DMS53 (cell line): ENCODE measurements at regions not wholly inside any gene's neighbourhood (a gene's known extent, or its start where the extent isn't known, plus 50 kb on each side); places are given as distances from the start of the nearest gene placed in this dataset.
A peak's percentile ranks its signal among the peaks of the same experiment; 100 is the strongest.

Experiments used
- DNase-seq: peaks from one replicate; lab custom pipeline; 2025; lab: John Stamatoyannopoulos, UW

DNA sequence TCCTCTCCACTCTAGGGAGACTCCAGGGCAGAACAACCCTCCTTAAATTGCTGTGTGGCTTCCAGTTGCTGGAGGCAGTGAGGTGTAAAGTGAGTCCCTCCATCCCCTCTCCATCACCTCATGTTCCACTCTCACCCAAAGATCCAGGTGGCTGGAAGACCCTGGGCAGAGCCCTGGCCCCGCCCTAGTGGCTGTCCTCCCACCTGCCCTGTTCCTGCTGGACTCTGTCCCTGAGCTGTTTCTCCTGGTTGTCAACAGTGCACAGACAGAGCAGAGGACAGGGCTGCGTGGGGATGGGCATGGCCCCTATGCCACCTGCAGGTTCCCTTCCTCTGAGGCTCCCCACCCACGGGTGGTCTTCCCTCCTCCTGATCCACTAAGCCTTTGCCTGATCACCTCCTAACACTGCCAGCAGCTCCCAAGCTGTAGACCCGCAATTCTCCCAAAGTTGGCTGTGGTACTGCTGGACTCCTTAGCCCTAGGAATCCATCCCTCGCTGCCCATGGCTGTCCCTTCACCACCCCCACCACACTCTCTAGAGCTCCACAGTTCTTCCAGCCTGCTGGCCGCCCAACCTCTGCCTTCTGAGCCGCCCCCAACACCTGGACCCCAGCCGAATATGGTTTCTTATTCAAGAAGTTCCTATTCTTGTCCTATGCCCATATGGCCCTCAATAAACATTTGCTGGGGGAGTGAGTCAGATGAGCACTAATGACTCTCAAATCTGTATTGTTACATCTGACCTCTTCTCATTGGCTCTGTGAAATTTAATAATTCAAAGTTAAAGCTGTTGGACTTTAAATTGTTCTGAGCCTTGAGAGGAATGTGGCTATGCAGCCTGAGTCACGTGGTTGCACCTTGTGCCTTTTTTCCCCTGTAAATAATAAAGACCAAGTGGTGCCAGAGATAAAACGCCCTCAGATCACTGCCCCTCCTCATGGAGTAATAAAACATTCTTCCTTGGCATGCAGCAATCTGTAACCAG is 260.0 kb upstream of the HS6ST1 start:
- DNase-seq, result no peak

GRCh38 chr2:128579825-128580224 is 261.2 kb upstream of the HS6ST1 start:
- DNase-seq, result no peak

DNA sequence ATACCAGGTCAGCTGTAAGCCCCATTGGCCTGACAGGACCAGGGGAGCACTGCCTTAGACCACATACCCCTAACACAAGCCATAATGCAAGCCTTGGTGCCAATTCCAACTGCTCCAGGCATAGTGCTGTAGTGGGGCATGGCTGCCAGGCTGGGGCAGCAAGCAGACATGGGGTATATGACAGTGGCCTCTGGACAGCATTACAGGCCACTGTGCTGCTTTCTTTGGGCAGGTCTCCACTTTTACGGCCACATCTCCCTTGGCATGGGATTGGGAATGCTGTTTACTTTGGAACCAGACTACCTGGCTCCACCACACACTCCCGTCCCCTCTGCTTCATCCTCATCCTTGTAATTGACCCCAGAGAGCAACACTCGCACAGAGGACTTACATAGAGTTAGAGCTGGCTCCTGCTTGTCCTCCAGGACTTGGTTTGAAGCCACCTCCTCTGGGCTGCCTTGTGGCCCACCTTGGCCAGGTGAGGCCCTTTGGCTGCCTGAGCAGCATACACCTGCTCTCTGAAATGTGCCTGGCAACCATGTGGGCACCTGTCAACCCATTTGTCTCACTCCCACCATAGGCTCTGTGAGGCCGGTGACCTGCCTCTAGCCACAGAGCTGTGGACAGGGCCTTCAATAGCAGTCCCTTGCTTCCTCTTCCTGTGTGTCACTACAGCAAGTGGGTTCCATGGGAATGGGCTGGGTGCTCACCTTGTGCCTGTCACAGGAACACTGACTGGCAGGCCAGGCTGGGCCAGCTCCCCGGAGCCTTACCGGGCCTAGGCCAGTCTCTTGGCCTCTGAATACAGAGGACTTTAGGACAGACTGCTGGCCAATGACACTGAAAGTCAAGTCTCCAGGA is 262.6 kb upstream of the HS6ST1 start:
- DNase-seq, result no peak

DNA sequence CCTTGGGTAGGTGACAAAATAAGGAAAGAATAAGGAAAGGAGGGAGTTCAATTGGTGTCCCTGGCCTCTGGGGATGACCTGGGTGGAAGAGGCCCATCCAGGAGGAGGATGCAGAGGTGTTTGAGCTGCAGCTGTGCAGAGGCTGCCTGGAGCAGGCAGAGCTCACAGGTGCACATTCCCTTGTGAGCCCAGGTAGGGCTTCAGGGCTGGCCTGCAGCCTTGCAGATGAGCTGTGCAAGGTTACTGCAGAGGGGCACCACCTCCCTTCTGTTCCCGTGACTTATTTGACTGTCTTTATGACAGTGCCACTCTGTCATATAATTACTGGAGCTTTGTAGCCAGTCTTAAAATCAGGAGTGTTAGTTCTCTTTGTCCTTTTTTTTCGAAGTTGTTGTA is 263.2 kb upstream of the HS6ST1 start:
- no peak for DNase-seq

DNA sequence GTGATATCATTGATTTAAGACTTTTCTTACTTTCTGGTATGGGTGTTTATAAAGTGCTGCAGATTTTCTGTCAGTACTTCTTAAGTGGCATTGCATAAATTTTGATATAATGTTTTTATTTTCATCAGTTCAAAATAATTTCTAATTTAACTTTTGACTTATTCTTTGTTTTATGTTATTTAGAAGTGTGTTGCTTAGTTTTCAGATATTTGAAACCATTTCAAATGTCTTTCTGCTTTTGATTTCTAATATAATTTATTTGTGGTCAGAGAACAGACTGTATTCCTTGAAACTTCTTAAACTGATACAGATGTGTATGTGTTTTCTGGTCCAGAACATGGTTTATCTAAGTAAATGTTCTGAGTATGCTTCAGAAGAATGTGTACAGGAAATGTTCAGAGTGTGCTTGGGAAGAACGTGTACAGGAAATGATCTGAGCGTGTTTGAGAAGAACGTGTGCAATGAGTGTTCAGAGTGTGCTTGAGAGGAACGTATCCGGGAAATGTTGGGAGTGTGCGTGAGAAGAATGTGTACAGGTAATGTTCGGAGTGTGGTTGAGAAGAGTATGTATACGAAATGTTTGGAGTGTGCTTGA is 265.7 kb upstream of the HS6ST1 start:
- DNase-seq, result no peak

GRCh38 chr2:128585706-128586105 is 267.0 kb upstream of the HS6ST1 start:
- peak; percentile 1 for DNase-seq

- no peak for DNase-seq
Measured at GRCh38 chr2:128589681-128590080, 271.0 kb upstream of the HS6ST1 start.

DNA sequence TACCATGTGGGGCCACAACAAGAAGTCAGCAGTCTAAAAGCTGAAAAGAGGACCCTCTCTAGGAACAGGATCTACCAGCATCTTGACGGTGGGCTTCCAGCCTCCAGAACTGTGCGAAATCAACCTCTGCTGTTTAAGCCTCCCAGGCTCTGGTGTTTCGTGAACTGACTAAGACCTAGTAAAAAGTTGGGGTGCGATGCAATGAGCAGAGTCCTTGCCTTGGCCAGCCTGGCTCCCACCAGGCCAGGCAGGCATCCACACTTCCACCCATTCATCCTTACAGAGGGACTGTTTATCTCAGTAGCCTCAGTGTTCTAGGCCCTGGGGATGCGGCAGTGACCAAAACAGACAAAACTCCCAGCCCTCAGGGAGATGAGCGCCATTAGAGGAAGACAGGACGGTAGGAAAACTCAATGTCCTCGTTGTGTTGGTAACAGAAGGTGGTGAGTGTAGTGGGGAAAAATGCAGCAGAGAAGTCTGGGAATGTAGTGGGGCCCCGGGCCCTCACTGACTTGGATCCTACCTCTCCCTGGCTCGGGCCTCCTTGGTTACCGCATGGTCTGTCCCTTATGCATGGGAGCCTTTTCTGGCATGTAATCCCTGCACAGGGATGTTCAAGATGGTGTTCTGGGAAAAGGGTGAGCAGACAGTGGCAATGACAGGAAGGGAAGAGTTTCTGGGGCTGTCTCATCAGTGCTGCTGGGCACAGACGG is 271.8 kb upstream of the HS6ST1 start:
- no peak for DNase-seq

DNA sequence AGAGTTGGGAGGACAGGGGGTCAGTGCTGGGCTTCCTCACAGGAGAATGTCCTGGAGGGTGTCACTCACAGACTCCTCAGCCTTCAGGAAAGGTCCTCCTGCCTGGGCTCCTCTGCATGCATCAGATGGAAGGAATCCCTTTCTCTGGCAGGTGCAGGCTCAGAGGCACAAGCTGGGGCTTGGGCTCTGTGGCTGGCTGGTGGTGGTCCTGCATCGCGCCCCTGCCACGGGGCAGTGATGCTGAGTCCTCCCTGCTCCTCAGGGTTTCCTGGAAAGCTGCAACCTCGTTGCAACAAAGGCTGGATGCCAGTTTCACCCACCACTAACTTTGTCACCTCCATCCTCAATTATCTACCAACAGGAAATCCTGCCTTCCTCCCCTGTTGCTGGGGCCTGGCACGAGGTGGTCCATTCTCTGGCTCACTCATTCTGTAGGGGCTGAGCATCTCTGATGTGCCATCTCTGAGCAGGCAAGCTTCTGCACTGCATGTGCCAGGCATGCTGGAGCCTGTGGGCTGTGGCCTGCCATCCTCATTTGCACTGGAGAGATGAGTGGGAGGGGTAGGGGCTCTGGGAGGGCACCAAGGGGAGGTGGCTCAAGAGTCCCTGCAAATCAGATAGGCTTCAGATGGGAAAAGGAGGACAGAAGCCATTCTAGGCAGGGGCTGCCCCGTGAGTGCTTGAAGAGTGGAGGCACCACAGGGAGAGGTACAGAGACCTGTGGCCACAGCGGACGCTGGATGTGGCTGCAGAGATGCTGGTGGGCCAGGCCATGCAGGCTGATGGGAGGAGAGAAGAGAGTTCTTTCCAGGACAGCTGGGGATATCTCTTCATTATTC is 272.6 kb upstream of the HS6ST1 start:
- DNase-seq, result no peak

- no peak for DNase-seq
Measured at GRCh38 chr2:128591861-128592822, 273.5 kb upstream of the HS6ST1 start.

GRCh38 chr2:128593518-128593878 is 274.8 kb upstream of the HS6ST1 start:
- no peak for DNase-seq

- DNase-seq, result no peak
Measured at GRCh38 chr2:128593879-128594650, 275.4 kb upstream of the HS6ST1 start.

DNA sequence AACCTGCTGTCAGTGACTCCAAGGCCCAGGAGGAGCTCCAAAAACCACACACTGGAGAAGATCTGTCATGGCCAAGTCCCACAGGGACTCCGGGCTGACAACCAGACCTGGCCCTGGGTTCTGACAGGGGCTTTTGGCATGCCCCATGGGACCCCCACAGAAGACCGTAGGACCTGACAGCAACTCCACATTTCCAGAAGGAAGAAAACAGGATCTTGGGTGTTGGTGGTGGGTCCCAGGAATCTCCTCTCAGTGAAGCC is 275.9 kb upstream of the HS6ST1 start:
- DNase-seq, result no peak

DNA sequence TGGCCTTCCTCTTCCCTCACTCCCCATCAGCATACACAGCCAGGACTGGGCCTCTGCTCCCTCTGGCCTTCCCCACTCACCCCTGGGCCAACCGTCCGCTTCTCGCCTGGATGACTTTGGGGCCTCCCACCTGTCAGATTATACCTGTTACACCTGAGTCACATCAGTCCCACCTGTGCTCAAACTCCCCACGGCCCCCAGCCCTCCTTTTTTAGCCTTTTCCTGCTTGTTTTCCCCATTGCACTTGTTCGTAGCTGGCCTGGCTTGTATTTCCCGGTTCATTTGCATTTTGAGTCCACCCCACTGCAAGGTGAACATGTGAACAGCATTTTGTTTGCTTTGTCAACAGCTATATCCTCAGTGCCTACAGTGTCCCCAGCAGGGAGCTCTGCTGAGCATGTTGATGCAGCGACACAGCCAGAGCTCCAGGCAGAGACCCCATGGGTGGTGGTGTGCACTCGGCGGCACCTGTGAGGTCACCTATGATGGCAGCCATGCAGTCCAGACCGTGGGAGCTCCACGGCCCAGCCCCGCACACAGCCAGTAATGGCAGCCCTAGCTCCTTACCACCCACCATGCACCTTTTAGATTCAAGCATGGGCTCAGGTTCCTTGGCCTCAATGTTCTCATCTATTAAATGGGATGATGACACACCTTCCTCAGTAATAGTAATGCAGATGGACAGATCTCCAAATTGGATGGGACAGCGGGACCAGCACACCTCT is 276.4 kb upstream of the HS6ST1 start:
- peak; percentile 75 for DNase-seq

DNA sequence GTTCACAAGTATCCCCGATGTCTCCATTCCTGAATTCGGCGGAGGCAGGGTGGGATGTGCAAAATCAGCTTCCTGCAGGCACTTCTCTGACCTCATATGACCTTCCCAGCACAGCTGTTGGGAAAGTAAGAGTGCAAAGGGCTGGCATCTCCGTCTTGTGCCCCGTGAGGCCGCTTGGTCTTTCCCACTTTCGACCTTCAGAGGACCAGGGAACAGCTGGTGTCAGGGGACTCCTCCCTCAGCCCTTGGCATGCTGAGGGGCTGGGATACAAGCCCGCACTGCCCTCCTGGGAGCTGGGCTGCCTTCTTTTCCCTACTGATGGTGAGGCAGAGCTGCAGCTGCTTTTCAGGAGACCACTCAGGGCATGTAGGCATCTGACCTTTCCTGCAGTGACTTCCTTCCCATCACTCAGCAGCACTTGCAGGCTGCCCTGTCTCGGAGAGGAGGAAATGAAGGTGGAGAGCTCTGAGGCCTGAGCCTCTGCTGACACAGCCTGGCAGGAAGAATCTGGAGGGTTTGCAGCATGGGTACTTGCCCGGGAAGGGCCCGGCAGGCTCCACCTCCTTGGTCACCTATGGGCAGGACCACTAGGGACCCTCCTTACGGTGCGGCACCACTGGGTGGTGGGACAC is 277.2 kb upstream of the HS6ST1 start:
- DNase-seq, result no peak

DNA sequence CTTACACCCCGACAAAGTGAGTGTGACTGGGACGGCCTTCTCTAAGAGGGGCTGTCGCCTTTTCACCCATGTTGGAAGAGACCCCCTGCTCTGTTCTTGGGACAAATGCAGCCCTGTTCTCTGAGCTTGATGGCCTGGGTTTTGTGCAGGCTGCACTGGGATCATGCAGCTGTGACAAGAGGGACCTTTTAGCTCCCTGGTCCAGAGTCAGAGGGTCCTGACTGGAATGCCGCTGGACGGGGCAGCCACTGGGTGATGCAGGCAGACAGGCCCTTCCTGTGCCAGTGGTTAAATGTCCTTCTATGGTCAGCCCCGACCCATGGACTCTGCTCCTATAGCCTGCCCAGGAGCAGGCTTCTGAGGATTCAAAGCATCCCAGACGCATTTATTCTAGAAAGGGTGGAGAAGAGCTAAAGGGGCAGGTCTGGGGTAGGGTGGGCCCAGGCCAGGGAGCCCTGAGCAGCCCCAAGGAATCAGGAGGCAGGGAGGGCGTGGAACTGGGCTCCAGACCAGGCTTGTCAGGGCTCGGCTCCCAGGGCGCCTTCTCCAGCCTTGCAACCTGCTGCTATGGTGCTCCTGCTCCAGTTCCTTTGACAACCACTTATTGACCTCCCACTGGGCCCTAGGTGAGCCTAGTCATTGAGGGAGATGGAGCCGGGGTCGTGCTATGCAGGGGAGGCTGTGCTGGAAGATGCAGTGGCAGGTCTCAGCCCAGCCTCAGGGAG is 277.9 kb upstream of the HS6ST1 start:
- DNase-seq, result no peak

GRCh38 chr2:128597121-128597762 is 278.6 kb upstream of the HS6ST1 start:
- no peak for DNase-seq
